A549 (cell line): ENCODE measurements at regions not wholly inside any gene's neighbourhood (a gene's known extent, or its start where the extent isn't known, plus 50 kb on each side); places are given as distances from the start of the nearest gene placed in this dataset.

ENCODE experiments used
- ATAC-seq, 2 experiments: fragments of 200-7000 bp in 1 of 2; fragments of >200 bp in 1 of 2; cut with Nextera tagmentation in 1 of 2; cut with Tn5 transposase in 1 of 2; 3 replicates each; pipeline versions ENCODE4 v1.8.0 to v1.9.1; 2018 to 2020; ENCODE audit warnings: mild to moderate bottlenecking in 1 of 2, moderate library complexity in 1 of 2
- CTCF ChIA-PET: fragments of 300-600 bp; sonication (Branson Sonifier 250); formaldehyde crosslinking; extraction: SDS; loops from one replicate; lab custom pipeline; 2021; ENCODE audit warnings: antibody characterized with exemption, inconsistent platforms; lab: Yijun Ruan, JAX
- POLR2A ChIA-PET: fragments of 350-600 bp; formaldehyde crosslinking; extraction: SDS; loops from one replicate; lab custom pipeline; 2021; ENCODE audit warnings: antibody characterized with exemption, inconsistent platforms; lab: Yijun Ruan, JAX
- DNase-seq, 2 experiments: peaks; one replicate each; pipeline versions ENCODE4 v3.0.0 to v3.0.0-alpha.2; 2011 to 2016; ENCODE audit warnings: low read depth in 1 of 2, low spot score in 1 of 2
- FAIRE-seq: peaks from 2 replicates; lab custom pipeline; 2011; peaks lifted over from hg19 to GRCh38; lab: Jason Lieb, UNC
- H3K27ac ChIP-seq, 2 experiments: fragments of >200 bp; sonication (Bioruptor Twin); formaldehyde crosslinking; 3 replicates each; pipeline ENCODE4 v1.5.1; 2016 to 2017
- H3K4me1 ChIP-seq: fragments of >200 bp; sonication (Bioruptor Twin); formaldehyde crosslinking; 3 replicates; pipeline ENCODE4 v1.6.1; 2016
- H3K4me2 ChIP-seq: fragments of >200 bp; sonication (Bioruptor Twin); formaldehyde crosslinking; 3 replicates; pipeline ENCODE4 v1.6.1; 2016
- H3K4me3 ChIP-seq: fragments of >200 bp; sonication (Bioruptor Twin); formaldehyde crosslinking; 3 replicates; pipeline ENCODE4 v1.5.1; 2016
- H3K9me3 ChIP-seq: fragments of >200 bp; sonication (Bioruptor Twin); formaldehyde crosslinking; 3 replicates; pipeline ENCODE4 v1.6.1; 2016
- CBX8 ChIP-seq: fragments of 200-600 bp; sonication (generic); IDR thresholded peaks from 2 replicates; pipeline ENCODE4 v1.6.1; 2016
- HMGXB4 ChIP-seq: fragments of 250-450 bp; sonication (Bioruptor Pico); IDR thresholded peaks from 2 replicates; pipeline ENCODE4 v1.5.0; 2021; ENCODE audit warnings: mild to moderate bottlenecking, moderate library complexity, borderline replicate concordance
- HOXB13 ChIP-seq: fragments of 250-450 bp; sonication (Bioruptor Pico); IDR thresholded peaks from 2 replicates; pipeline ENCODE4 v1.5.0; 2020; ENCODE audit warnings: low read depth, mild to moderate bottlenecking, moderate library complexity
- KDM1A ChIP-seq: fragments of 200-600 bp; sonication (generic); IDR thresholded peaks from 2 replicates; pipeline ENCODE4 v1.6.1; 2016; ENCODE audit warnings: low read depth, mild to moderate bottlenecking
- KDM5A ChIP-seq: fragments of 200-600 bp; sonication (generic); IDR thresholded peaks from 2 replicates; pipeline ENCODE4 v1.6.1; 2016; ENCODE audit warnings: antibody characterized with exemption, mild to moderate bottlenecking
- MAFK ChIP-seq: fragments of 450-650 bp; IDR thresholded peaks from 2 replicates; pipeline ENCODE4 v1.6.1; 2014; ENCODE audit not compliant: partially characterized antibody
- NR3C1 ChIP-seq: fragments of >200 bp; sonication (Bioruptor Twin); formaldehyde crosslinking; IDR thresholded peaks from 3 replicates; pipeline ENCODE4 v1.6.1; 2017
- PBX3 ChIP-seq: IDR thresholded peaks from 2 replicates; pipeline ENCODE4 v1.6.1; 2012
- PHF8 ChIP-seq: fragments of 200-600 bp; sonication (generic); IDR thresholded peaks from 2 replicates; pipeline ENCODE4 v1.6.1; 2016; ENCODE audit warnings: low read depth, mild to moderate bottlenecking, antibody characterized with exemption, moderate library complexity, borderline replicate concordance
- POLR2AphosphoS2 ChIP-seq: conservative IDR thresholded peaks from 2 replicates; pipeline ENCODE4 v1.6.1; 2012; ENCODE audit warnings: low read length, improper control_type of control experiment, inconsistent platforms
- RARB ChIP-seq: fragments of 250-450 bp; sonication (Bioruptor Pico); IDR thresholded peaks from 2 replicates; pipeline ENCODE4 v1.8.0; 2021; ENCODE audit warnings: mild to moderate bottlenecking, moderate library complexity
- RCOR1 ChIP-seq: fragments of 150-350 bp; IDR thresholded peaks from 2 replicates; pipeline ENCODE4 v1.6.1; 2014; ENCODE audit warnings: antibody characterized with exemption, low read length, low read depth
- RNF2 ChIP-seq: fragments of 200-600 bp; sonication (generic); IDR thresholded peaks from 2 replicates; pipeline ENCODE4 v1.6.1; 2016; ENCODE audit warnings: low read depth, mild to moderate bottlenecking, antibody characterized with exemption, moderate library complexity, borderline replicate concordance
- TP53 ChIP-seq: fragments of 250-450 bp; sonication (Bioruptor Pico); IDR thresholded peaks from 2 replicates; pipeline ENCODE4 v1.5.0; 2021; ENCODE audit warnings: mild to moderate bottlenecking, moderate library complexity
- ZFP36 ChIP-seq: fragments of 450-650 bp; IDR thresholded peaks from 2 replicates; pipeline ENCODE4 v1.6.1; 2014; ENCODE audit warnings: borderline replicate concordance; ENCODE audit not compliant: partially characterized antibody
- ZSCAN20 ChIP-seq: fragments of 250-450 bp; sonication (Bioruptor Pico); IDR thresholded peaks from 2 replicates; pipeline ENCODE4 v1.8.0; 2022; ENCODE audit warnings: mild to moderate bottlenecking, moderate library complexity
- WGBS: methylation state at CpG from one replicate; pipeline ENCODE4 v1.1.6; 2017; ENCODE audit errors: missing lambda C conversion rate; 5-methylcytosine and 5-hydroxymethylcytosine counted together
- TF ChIP-seq, protein P1 (sequence below): fragments of 150-350 bp; IDR thresholded peaks from 2 replicates; pipeline ENCODE4 v1.6.1; 2014; ENCODE audit warnings: low read depth, mild to moderate bottlenecking, low read length

- TF ChIP-seq KDM1A (no peak), POLR2AphosphoS2 (no peak)
Observed at GRCh38 chr5:130975847-130976246, 189.2 kb downstream of the HINT1 start (continued).

GRCh38 chr5:130975299-130975698 lies 189.8 kb downstream of the HINT1 start:
- no peak overlapping the region for H3K27ac ChIP-seq

GRCh38 chr5:130974021-130974683 lies 190.9 kb downstream of the HINT1 start:
- TF ChIP-seq MAFK (no peak), HMGXB4 (CRISPR knock-in tag) (no peak), CBX8 (no peak)
- Histone ChIP-seq H3K4me2 (no peak overlapping the region), H3K27ac (no peak overlapping the region), H3K9me3 (no peaks in the 10 kb centered on the region), H3K4me1 (no peaks in the 10 kb centered on the region), H3K4me3 (no peak overlapping the region)
- FAIRE-seq, result no peak
- CTCF ChIA-PET, result no interaction called here
- DNase-seq, result no peak
- WGBS, result 56% methylated on average over 1 of the region's 1 CpG
- ATAC-seq, result no peak
- POLR2A ChIA-PET, result no interaction called here

More at GRCh38 chr5:130975299-130975698, 189.8 kb downstream of the HINT1 start:
- ATAC-seq (no peak), DNase-seq (no peak)
- H3K4me2 ChIP-seq, result no peak overlapping the region
- H3K4me1 ChIP-seq, result no peaks in the 10 kb centered on the region
- H3K4me3 ChIP-seq, result no peak overlapping the region
- H3K9me3 ChIP-seq, result no peaks in the 10 kb centered on the region
- TF ChIP-seq PHF8 (no peak), RCOR1 (no peak), ZSCAN20 (CRISPR knock-in tag) (no peak)
- TF ChIP-seq, all 56 proteins: peak for 0
- ChIA-PET POLR2A (no interaction called here), CTCF (no interaction called here)
- whole genome bisulfite sequencing, result 18% methylated on average over 2 of the region's 2 CpGs
- no peak for FAIRE-seq

GRCh38 chr5:130966990-130967525 lies 198.0 kb downstream of the HINT1 start:
- 55% methylated on average over 1 of the region's 1 CpG for WGBS
- CTCF ChIA-PET, result no interaction called here
- no peaks in the 10 kb centered on the region for H3K4me1 ChIP-seq

GRCh38 chr5:130965920-130966319 lies 199.1 kb downstream of the HINT1 start:
- no peak overlapping the region for H3K4me3 ChIP-seq
- DNase-seq, result no peak
- H3K4me1 ChIP-seq, result no peaks in the 10 kb centered on the region
- ChIA-PET POLR2A (no interaction called here), CTCF (no interaction called here)
- TF ChIP-seq RNF2 (no peak), RARB (CRISPR knock-in tag) (no peak), ZFP36 (no peak), HOXB13 (CRISPR knock-in tag) (no peak), KDM5A (no peak), NR3C1 (no peak), PBX3 (no peak), POLR2AphosphoS2 (no peak)
- TF ChIP-seq, protein P1, sequence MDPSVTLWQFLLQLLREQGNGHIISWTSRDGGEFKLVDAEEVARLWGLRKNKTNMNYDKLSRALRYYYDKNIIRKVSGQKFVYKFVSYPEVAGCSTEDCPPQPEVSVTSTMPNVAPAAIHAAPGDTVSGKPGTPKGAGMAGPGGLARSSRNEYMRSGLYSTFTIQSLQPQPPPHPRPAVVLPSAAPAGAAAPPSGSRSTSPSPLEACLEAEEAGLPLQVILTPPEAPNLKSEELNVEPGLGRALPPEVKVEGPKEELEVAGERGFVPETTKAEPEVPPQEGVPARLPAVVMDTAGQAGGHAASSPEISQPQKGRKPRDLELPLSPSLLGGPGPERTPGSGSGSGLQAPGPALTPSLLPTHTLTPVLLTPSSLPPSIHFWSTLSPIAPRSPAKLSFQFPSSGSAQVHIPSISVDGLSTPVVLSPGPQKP, result no peak
- no peak for FAIRE-seq
- no peak overlapping the region for H3K4me2 ChIP-seq
- H3K27ac ChIP-seq, result no peak overlapping the region
- ATAC-seq, result no peak
- H3K9me3 ChIP-seq, result no peaks in the 10 kb centered on the region
- WGBS, result 92% methylated on average over 1 of the region's 1 CpG

More at GRCh38 chr5:130966990-130967525, 198.0 kb downstream of the HINT1 start:
- POLR2A ChIA-PET, result no interaction called here
- DNase-seq, result no peak
- no peak for FAIRE-seq
- TF ChIP-seq MAFK, result peak; percentile 51
- no peak for TF ChIP-seq TP53 (CRISPR knock-in tag)
- Histone ChIP-seq H3K9me3 (no peaks in the 10 kb centered on the region), H3K4me2 (no peak overlapping the region), H3K27ac (no peak overlapping the region), H3K4me3 (no peak overlapping the region)
- no peak for ATAC-seq
